IPS DF 6.9 (cell line): ENCODE measurements at regions not wholly inside any gene's neighbourhood (a gene's known extent, or its start where the extent isn't known, plus 50 kb on each side); places are given as distances from the start of the nearest gene placed in this dataset.

Experiments used
- DNase-seq: peaks from one replicate; pipeline ENCODE4 v3.0.0-alpha.2; 2013; ENCODE audit warnings: low read depth, low spot score
- H3K27ac ChIP-seq: one replicate; pipeline ENCODE4 v1.5.1; 2013; ENCODE audit warnings: low read length, control low read depth
- H3K27me3 ChIP-seq: 2 replicates; pipeline ENCODE4 v1.6.1; 2013; ENCODE audit warnings: mild to moderate bottlenecking, low read length; ENCODE audit not compliant: control insufficient read depth, insufficient read depth
- H3K36me3 ChIP-seq: 2 replicates; pipeline ENCODE4 v1.6.1; 2013; ENCODE audit warnings: low read length; ENCODE audit not compliant: control insufficient read depth, insufficient read depth
- H3K4me1 ChIP-seq: 2 replicates; pipeline ENCODE4 v1.6.1; 2013; ENCODE audit warnings: low read length; ENCODE audit not compliant: control insufficient read depth, insufficient read depth
- H3K4me3 ChIP-seq: 2 replicates; pipeline ENCODE4 v1.5.1; 2013; ENCODE audit warnings: mild to moderate bottlenecking, low read length
- H3K9me3 ChIP-seq: 2 replicates; pipeline ENCODE4 v1.6.1; 2013; ENCODE audit warnings: low read length, inconsistent platforms; ENCODE audit not compliant: control insufficient read depth, insufficient read depth
- WGBS: extraction: QIAGEN DNeasy Blood & Tissue Kit; methylation state at CpG from one replicate; pipeline ENCODE4 v1.1.7; 2013; ENCODE audit warnings: mixed read lengths, missing lambda C conversion rate; ENCODE audit not compliant: insufficient read length, insufficient coverage; 5-methylcytosine and 5-hydroxymethylcytosine counted together

DNA sequence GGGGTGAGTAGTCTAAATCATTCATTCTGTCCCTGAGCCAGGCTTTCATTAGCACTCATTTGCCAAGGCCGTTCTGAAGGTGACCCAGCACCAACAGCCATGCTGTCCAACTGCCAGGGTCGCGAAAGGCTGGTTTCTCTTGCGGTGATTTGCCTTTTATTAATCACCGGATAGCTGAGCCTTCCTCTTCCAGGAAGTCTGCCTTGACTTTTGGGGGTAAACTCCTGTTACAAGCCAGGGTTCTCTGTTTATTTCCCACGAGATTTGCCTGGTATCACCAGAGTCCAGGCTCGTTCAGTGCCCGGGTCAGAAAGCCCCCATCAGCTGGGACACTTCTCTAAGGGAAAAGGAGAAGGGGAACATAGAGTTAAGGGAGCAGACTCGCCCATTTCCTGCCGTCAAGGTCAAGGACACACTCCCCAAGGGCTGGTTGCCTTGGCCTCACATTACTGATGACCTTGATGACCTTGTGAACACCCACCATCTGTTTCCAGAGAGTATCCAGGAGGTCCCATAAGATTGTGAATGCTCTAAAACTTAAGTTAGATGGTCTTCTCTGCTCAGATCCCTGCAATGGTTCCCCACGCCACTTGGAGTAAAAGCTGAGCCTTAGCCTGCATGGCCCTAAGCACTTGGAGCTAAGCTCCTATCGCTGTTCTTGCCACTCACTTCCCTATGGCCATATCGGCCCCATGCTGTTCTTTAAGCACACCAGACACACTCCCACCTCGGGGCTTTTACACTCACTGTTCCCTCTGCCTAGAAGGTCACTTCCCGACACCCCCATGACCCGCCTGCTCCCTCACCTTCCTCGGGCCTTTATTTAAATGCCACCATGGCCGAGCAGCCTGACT is 96.0 kb upstream of the EPCAM start:
- Histone ChIP-seq H3K36me3 (no peaks in the 10 kb centered on the region), H3K27ac (no peak overlapping the region), H3K9me3 (no peaks in the 10 kb centered on the region), H3K27me3 (no peaks in the 10 kb centered on the region), H3K4me3 (no peak overlapping the region), H3K4me1 (no peaks in the 10 kb centered on the region)
- WGBS: no CpG with 5 or more reads among the region's 18 CpGs
- no peak for DNase-seq

DNA sequence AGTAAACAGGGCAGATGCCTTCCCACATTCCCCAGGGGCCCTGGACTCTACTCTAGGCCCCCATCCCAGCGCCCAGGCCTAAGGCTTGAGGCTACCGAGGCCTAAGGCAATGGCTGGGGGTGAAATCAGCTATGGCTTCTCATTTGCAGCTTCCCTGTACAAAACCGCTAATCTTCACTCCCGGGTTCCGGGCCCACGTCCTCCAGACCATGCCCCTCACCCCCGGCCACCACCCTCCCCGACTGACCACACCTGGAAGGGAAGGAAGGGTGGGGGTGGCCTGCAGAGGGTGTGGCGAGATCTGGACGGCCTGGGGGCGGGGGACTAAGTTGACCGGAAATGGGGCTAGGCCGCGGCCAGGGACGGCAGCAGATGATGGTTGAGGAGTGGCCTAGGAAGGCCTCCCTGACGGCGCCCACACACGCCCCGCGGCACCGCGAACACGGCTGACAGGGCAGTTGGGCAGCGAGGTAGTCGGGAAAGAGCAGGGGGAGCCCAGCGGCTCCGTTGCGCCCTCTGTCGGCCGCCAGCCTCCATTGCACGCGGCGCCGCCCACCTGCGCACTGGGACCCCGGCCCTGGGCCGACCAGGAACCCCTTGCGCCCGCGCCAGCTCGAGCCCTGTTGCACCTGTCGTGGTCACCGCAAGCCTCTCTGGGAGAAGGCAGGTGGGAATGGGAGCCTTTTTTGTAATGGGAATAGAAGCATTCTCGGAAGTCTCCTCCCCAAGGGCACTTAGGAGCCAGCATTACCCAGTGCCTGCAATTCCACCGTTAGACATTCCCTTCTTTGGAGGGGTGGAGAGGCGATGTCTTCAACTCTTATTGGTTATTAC is 95.9 kb upstream of the CALM2 start:
- no peak for DNase-seq
- no peaks in the 10 kb centered on the region for H3K27me3 ChIP-seq
- WGBS: no CpG with 5 or more reads among the region's 46 CpGs
- peak overlapping the region; percentile 29; the same call in 1 of the 2 replicates for H3K4me3 ChIP-seq
- H3K9me3 ChIP-seq: no peaks in the 10 kb centered on the region
- H3K4me1 ChIP-seq: no peaks in the 10 kb centered on the region
- H3K27ac ChIP-seq: no peak overlapping the region
- H3K36me3 ChIP-seq: no peaks in the 10 kb centered on the region

DNA sequence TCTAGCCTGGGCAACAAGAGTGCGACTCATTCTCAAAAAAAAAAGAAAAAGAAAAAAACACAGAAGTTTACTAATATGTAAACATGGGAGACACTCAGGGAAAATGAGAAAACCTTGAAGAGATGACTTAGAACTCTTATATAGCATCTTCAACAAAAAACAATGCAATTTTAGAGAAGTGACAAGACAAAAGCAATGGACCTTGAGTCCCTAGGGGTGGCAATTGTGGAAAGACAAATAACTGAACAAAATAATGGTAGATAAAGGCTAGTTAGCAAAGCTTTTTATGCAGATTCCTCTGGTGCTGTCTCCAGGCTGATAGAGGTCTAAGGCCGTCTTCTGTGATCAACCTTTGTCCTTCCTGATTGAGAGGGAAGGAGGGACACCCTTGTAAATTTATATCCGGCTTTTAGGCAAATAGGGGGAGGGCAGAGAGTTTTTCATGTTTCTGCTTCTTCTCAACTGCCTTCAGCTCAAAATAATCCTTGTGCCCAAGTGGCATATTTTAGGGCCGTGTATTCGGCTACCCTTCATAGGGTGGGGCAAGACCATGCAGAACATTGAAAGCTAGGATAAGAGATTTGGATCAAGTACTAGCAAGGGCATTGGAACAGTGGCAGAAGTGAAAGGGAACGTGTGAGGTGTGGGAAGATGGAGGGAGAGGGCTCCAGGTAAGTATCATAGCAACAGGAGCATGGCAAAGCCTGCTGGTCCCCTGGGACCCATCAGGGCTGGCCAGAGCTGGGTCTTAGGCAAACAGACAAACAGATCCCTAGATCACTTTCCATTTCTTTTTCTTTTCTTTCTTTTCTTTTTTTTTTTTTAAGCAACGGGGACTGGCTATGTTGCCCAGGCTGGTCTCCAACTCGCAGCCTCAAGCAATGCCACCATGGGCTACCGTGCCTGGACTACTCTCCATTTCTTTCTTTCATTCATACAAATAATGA is 95.0 kb upstream of the CALM2 start:
- DNase-seq: no peak
- Histone ChIP-seq H3K27me3 (no peaks in the 10 kb centered on the region), H3K9me3 (no peaks in the 10 kb centered on the region), H3K27ac (no peak overlapping the region), H3K4me3 (no peak overlapping the region), H3K36me3 (no peaks in the 10 kb centered on the region), H3K4me1 (no peaks in the 10 kb centered on the region)
- WGBS: no CpG with 5 or more reads among the region's 9 CpGs

DNA sequence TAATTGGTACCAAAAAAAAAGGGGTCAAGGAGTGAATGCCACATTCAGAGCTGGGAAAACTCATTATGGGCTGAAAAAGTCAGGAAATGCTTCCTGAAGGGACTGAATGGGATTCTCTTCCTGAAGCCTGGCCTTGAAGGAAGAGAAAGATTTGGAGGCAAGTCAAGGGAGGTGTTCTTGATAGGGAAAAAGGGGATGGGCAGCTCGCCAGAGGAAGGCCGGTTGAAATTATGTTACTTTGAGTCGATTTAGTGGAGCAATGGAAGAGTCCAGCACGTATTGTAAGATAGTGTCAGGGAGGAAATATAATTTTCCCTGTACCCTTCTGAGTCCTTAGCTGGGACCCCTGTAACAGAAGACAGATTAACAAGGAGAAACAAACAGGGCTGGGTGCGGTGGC is 94.1 kb upstream of the CALM2 start:
- no peak for DNase-seq
- H3K9me3 ChIP-seq: no peaks in the 10 kb centered on the region
- WGBS: no CpG with 5 or more reads among the region's 5 CpGs
- H3K36me3 ChIP-seq: no peaks in the 10 kb centered on the region
- H3K4me3 ChIP-seq: no peak overlapping the region
- H3K27ac ChIP-seq: no peak overlapping the region
- H3K4me1 ChIP-seq: peaks cover 3% of the 10 kb centered on the region; the same call in 1 of the 2 replicates
- H3K27me3 ChIP-seq: no peaks in the 10 kb centered on the region

DNA sequence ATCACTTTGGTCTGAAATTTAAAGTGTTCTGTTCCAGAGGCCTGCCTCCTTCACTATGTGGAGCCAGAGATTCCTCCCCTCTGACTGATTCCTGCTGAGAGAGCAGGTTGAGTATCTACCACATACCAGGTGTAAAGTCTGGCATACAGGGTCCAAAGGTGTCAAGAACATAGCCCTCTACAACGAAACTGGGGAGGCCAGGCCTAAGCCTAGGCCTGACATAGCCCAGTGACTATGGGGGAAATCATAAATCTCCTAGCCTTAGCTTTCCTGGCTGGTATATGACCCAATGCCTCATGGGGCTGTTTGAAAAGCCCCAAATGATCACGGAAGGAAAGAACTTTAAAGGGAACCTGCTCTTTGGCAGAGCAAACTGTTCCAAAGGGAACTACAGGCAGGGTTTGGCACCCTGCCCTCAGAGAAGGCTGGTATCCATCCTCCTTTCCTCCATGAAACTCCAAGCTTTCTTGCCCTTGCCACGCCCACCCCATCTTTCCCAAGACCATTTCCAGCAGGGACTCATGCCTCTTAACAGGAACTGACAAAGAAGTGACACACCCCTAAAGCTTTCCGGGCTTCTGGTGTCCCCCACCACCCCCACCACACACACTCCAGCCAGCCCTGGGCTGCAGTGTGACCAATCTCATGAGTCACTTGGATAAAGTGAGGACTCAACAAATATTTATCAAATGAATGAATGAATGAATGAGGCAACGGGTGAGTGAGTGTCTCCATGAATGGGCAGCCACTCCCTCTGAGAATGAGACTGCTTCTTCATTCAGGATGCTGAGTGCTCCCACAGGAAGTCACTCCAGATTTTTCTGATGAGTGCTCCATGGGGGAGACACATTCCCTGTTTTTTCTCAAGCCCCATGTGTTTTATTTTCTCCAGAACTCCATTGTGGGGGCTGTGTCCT is 93.3 kb upstream of the CALM2 start:
- DNase-seq: no peak
- H3K27me3 ChIP-seq: no peaks in the 10 kb centered on the region
- WGBS: no CpG with 5 or more reads among the region's 5 CpGs
- no peaks in the 10 kb centered on the region for H3K9me3 ChIP-seq
- H3K4me3 ChIP-seq: no peak overlapping the region
- no peak overlapping the region for H3K27ac ChIP-seq
- peaks cover 3% of the 10 kb centered on the region for H3K4me1 ChIP-seq
- H3K36me3 ChIP-seq: no peaks in the 10 kb centered on the region

DNA sequence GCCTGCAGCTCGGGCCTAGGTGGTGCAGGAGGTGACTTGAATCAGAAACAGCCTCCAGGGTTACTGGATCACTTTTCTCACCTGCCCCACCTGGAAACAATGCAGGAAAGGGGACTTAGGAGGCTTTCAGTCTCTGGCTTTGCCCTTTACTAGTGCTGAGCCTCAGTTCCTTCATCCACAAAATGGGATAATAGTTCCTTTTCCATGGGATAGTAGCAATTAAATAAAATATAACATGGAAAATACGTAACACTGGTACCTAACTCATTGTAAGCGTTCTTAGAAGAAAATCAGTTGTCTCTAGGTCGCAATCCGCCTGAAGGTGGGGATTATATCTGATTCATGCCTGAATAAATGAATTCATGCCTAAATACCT is 91.4 kb upstream of the CALM2 start:
- Histone ChIP-seq H3K4me1 (peaks cover 3% of the 10 kb centered on the region), H3K4me3 (no peak overlapping the region), H3K36me3 (no peaks in the 10 kb centered on the region), H3K27me3 (no peaks in the 10 kb centered on the region), H3K9me3 (no peaks in the 10 kb centered on the region), H3K27ac (no peak overlapping the region)
- WGBS: no CpG with 5 or more reads among the region's 5 CpGs
- no peak for DNase-seq

DNA sequence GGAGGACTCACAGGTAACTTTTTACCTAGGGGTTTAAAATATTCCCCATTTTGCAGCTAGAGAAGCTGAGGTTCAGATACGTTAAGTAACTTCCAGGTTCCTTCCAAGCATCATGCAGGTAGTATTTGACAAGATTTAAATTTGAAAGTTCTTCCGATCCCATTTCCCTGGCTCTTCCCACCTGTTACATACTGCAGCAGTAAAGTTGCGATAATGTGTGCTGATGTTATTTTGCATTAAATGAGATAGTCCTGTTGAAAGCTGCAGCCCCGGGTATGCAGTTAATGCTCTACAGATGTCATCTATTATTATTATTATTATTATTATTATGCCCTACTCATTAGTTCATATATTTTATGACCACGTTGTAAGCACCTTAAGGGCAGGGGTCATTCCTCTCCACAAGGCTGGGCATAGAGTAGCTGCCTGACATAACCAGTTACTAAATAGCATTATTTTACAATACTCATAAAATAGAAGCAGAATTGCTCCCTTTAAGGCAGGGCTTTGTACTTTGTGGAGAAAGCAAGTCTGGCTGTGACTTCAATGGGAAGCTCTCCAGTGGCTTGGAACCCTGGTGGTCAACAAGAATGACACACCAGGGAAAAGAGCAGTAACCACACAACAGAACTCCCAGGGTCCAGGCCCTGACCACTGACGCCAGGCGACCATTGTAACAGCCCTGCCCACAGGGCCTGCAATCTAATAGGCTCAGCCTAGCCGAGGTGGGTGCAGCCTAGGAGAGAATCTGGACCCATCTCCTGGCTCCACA is 90.8 kb upstream of the CALM2 start:
- H3K4me1 ChIP-seq: peaks cover 3% of the 10 kb centered on the region
- H3K36me3 ChIP-seq: no peaks in the 10 kb centered on the region
- H3K9me3 ChIP-seq: no peaks in the 10 kb centered on the region
- H3K27me3 ChIP-seq: no peaks in the 10 kb centered on the region
- no peak overlapping the region for H3K4me3 ChIP-seq
- WGBS: no CpG with 5 or more reads among the region's 8 CpGs
- no peak overlapping the region for H3K27ac ChIP-seq
- DNase-seq: no peak

DNA sequence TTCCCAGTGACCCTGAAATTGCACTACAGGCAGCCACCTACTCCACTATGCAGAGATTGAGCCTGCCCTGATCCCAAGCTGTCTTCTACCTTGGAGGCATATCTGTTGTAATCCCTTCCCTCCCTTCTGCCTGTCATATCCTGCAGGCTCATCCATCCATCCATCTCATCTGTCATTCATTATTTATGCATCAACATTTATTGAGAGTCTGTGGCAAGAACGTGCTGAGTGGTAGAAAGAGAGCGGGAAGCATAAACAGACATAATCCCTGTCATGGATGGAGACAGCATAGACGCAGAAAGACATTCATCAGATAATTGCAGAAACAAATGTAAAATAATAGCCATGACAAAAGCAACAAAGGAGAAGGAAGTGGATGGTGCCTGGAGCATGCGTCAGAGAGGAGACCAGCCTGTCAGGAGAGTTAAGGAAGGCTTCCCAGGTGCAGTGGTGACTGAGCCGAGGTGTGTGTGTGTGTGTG is 89.5 kb upstream of the CALM2 start:
- WGBS: no CpG with 5 or more reads among the region's 5 CpGs
- Histone ChIP-seq H3K4me1 (peaks cover 3% of the 10 kb centered on the region), H3K27me3 (no peaks in the 10 kb centered on the region), H3K36me3 (no peaks in the 10 kb centered on the region), H3K4me3 (no peak overlapping the region), H3K9me3 (no peaks in the 10 kb centered on the region), H3K27ac (no peak overlapping the region)
- DNase-seq: no peak

DNA sequence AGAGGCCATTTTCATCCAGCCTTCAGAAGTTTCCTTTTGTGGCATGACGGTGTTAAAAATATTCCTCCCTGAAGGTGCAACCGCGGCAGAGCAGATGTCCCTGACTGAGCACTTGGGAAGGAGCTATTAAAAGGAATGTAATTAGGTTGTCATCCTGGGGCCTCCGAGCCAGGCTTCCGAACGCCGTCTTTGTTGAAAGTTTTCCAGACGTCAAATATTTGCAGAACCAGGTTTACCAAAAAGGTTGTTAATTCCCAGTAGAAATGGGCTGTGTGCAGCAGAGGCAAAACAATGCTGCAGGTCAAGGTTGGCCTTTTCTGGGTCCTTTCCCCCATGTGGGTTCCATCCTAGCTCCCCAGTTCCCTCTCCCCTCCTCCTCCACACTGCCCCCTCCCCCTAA is 88.8 kb upstream of the CALM2 start:
- Histone ChIP-seq H3K4me3 (no peak overlapping the region), H3K4me1 (peaks cover 3% of the 10 kb centered on the region), H3K27me3 (no peaks in the 10 kb centered on the region), H3K36me3 (no peaks in the 10 kb centered on the region), H3K9me3 (no peaks in the 10 kb centered on the region), H3K27ac (no peak overlapping the region)
- DNase-seq: no peak
- WGBS: no CpG with 5 or more reads among the region's 8 CpGs
